ENCODE measurements at regions not wholly inside any gene's neighbourhood (a gene's known extent, or its start where the extent isn't known, plus 50 kb on each side); places are given as distances from the start of the nearest gene placed in this dataset.

- no peaks in the 10 kb centered on the region for H3K27me3 ChIP-seq (ENCODE audit: control insufficient read depth in 1 of 2, insufficient read depth in 2 of 2, low read length in 2 of 2)
- intact Hi-C loops (cut with DNase I, micrococcal nuclease), result no loop called here
- no peaks in the 10 kb centered on the region for H3K27me3 Mint-ChIP-seq
- H3K9me3 ChIP-seq (ENCODE audit: control insufficient read depth in 1 of 2, insufficient read depth in 1 of 2, low read length in 2 of 2), result peaks cover 0 to 4% of the 10 kb centered on the region in 2 experiments
- ATAC-seq (ENCODE audit: poor library complexity) (no peak), DNase-seq (no peak)
- H3K36me3 Mint-ChIP-seq (ENCODE audit: low read depth), result no peaks in the 10 kb centered on the region
- H3K4me1 Mint-ChIP-seq (ENCODE audit: low read depth), result peaks cover 28% of the 10 kb centered on the region
- CTCF ChIA-PET, result no interaction called here
- TF ChIP-seq, protein P1, sequence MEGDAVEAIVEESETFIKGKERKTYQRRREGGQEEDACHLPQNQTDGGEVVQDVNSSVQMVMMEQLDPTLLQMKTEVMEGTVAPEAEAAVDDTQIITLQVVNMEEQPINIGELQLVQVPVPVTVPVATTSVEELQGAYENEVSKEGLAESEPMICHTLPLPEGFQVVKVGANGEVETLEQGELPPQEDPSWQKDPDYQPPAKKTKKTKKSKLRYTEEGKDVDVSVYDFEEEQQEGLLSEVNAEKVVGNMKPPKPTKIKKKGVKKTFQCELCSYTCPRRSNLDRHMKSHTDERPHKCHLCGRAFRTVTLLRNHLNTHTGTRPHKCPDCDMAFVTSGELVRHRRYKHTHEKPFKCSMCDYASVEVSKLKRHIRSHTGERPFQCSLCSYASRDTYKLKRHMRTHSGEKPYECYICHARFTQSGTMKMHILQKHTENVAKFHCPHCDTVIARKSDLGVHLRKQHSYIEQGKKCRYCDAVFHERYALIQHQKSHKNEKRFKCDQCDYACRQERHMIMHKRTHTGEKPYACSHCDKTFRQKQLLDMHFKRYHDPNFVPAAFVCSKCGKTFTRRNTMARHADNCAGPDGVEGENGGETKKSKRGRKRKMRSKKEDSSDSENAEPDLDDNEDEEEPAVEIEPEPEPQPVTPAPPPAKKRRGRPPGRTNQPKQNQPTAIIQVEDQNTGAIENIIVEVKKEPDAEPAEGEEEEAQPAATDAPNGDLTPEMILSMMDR (IDR thresholded peaks at IDR 0.05), result no peak
- no peaks in the 10 kb centered on the region for H3K9me3 Mint-ChIP-seq
- no peaks in the 10 kb centered on the region for H3K36me3 ChIP-seq (ENCODE audit: insufficient read depth, low read length)
- no peak overlapping the region for H3K4me3 ChIP-seq (ENCODE audit: low read length)
- H3K27ac ChIP-seq (ENCODE audit: low read depth in 1 of 2, low read length in 2 of 2), result no peak overlapping the region
- POLR2A ChIA-PET, result interaction anchor here (0.8 to 2.6 kb wide), 2 partner anchors 9 to 11 kb away, joined by 3 to 8 read pairs; no protein-coding TSS in a partner anchor
- peaks cover 14% of the 10 kb centered on the region for H3K4me1 ChIP-seq (ENCODE audit: insufficient read depth, low read length)
- H3K4me3 Mint-ChIP-seq, result no peak overlapping the region
- H3K27ac Mint-ChIP-seq, result no peak overlapping the region
These were observed 256.1 kb upstream of the ANKRD55 start for GRCh38 chr5:56489272-56489671.

DNA sequence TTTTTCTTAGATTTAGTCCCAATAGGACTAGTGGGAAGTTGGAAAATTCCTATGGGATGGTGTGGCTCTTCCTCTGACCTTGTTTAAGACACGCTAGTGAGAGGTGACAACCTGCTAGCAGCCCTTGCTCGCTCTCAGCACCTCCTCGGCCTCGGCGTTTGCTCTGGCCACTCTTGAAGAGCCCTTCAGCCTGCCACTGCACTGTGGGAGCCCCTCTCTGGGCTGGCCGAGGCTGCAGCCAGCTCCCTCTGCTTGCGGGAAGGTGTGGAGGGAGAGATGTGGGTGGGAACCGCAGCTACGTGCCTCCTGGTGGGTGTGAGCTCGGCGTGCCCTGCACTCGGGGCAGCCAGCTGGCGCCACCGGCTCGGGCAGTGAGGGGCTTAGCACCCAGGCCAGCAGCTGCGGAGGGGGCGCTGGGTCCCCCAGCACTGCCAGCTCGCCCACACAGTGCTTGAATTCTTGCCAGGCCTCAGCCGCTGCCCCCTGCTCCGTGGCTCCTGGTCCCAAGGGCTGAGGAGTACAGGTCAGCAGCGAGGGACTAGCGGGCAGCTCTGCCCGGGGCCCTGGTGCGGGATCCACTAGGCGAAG, 254.5 kb upstream of the ANKRD55 start:
- no peak overlapping the region for H3K4me3 ChIP-seq (ENCODE audit: low read length)
- intact Hi-C loops (cut with DNase I, micrococcal nuclease), result no loop called here
- H3K27ac ChIP-seq (ENCODE audit: low read depth in 1 of 2, low read length in 2 of 2), result no peak overlapping the region
- Mint-ChIP-seq H3K9me3 (no peaks in the 10 kb centered on the region), H3K27me3 (no peaks in the 10 kb centered on the region), H3K27ac (no peak overlapping the region), H3K4me3 (no peak overlapping the region), H3K36me3 (ENCODE audit: low read depth) (no peaks in the 10 kb centered on the region), H3K4me1 (ENCODE audit: low read depth) (peaks cover 29% of the 10 kb centered on the region)
- DNase-seq, result no peak
- ATAC-seq (ENCODE audit: poor library complexity), result no peak
- no peaks in the 10 kb centered on the region for H3K27me3 ChIP-seq (ENCODE audit: control insufficient read depth in 1 of 2, insufficient read depth in 2 of 2, low read length in 2 of 2)
- ChIA-PET CTCF (no interaction called here), POLR2A (interaction anchor here (1.1 to 1.4 kb wide), 2 partner anchors 10 to 223 kb away, joined by 3 to 7 read pairs; no protein-coding TSS in a partner anchor)
- no peaks in the 10 kb centered on the region for H3K36me3 ChIP-seq (ENCODE audit: insufficient read depth, low read length)
- TF ChIP-seq, protein P1 (IDR thresholded peaks at IDR 0.05), result no peak
- peaks cover 0 to 4% of the 10 kb centered on the region in 2 experiments for H3K9me3 ChIP-seq (ENCODE audit: control insufficient read depth in 1 of 2, insufficient read depth in 1 of 2, low read length in 2 of 2)
- H3K4me1 ChIP-seq (ENCODE audit: insufficient read depth, low read length), result peaks cover 16% of the 10 kb centered on the region

DNA sequence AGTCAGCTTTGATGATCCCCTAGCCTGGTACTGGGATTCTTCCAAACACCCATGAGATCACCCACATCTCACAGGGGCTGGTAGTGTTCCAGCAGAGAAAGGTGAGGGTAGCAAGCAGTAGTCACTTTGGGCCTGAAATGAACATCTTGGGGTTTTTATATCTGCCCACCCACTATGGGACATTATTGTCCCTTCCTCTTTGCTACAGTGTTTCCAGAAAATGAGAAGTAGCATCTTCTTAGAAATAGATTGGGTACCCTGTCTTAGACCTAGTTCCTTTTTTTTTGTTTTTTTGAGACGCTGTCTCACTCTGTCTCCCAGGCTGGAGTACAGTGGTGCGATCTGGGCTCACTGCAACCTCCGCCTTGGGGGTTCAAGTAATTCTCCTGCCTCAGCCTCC, 249.2 kb upstream of the ANKRD55 start:
- Histone ChIP-seq H3K27ac (ENCODE audit: low read depth in 1 of 2, low read length in 2 of 2) (peak overlapping the region; percentile 80), H3K36me3 (ENCODE audit: insufficient read depth, low read length) (no peaks in the 10 kb centered on the region), H3K9me3 (ENCODE audit: control insufficient read depth in 1 of 2, insufficient read depth in 1 of 2, low read length in 2 of 2) (no peaks in the 10 kb centered on the region), H3K4me3 (ENCODE audit: low read length) (no peak overlapping the region), H3K27me3 (ENCODE audit: control insufficient read depth in 1 of 2, insufficient read depth in 2 of 2, low read length in 2 of 2) (no peaks in the 10 kb centered on the region), H3K4me1 (ENCODE audit: insufficient read depth, low read length) (peaks cover 45% of the 10 kb centered on the region)
- Mint-ChIP-seq H3K27ac (peak overlapping the region; percentile 89), H3K4me3 (peak overlapping the region; percentile 94), H3K36me3 (ENCODE audit: low read depth) (no peaks in the 10 kb centered on the region), H3K9me3 (no peaks in the 10 kb centered on the region), H3K27me3 (no peaks in the 10 kb centered on the region), H3K4me1 (ENCODE audit: low read depth) (peaks cover 44% of the 10 kb centered on the region)
- intact Hi-C loops (cut with DNase I, micrococcal nuclease), result loop anchor here (5.0 kb wide), 3 partner anchors 210 to 355 kb away; partner anchors contain the start of gene MAP3K1 (in 1 of the 2)
- CTCF ChIA-PET, result interaction anchor here (1.0 kb wide), 1 partner anchor 387 kb away, joined by 3 read pairs; no protein-coding TSS in a partner anchor
- POLR2A ChIA-PET, result interaction anchor here (1.0 to 3.2 kb wide), 4 partner anchors 9 to 204 kb away, joined by 3 to 27 read pairs (median 5); no protein-coding TSS in a partner anchor
- no peak for DNase-seq
- TF ChIP-seq, protein P1 (IDR thresholded peaks at IDR 0.05), result no peak
- ATAC-seq (ENCODE audit: poor library complexity), result no peak

Data from CD4-positive, alpha-beta T cell (primary cell).